Ishikawa (cell line): ENCODE measurements at regions not wholly inside any gene's neighbourhood (a gene's known extent, or its start where the extent isn't known, plus 50 kb on each side); places are given as distances from the start of the nearest gene placed in this dataset.

ENCODE experiments used
- CEBPB ChIP-seq: IDR thresholded peaks from 2 replicates; pipeline ENCODE4 v1.6.1; 2012
- CREB1 ChIP-seq: IDR thresholded peaks from 2 replicates; pipeline ENCODE4 v1.6.1; 2012; ENCODE audit warnings: low read depth
- EGR1 ChIP-seq: IDR thresholded peaks from 2 replicates; pipeline ENCODE4 v1.6.1; 2012
- EP300 ChIP-seq: IDR thresholded peaks from 2 replicates; pipeline ENCODE4 v1.6.1; 2012; ENCODE audit warnings: borderline replicate concordance
- FOXM1 ChIP-seq: IDR thresholded peaks from 2 replicates; pipeline ENCODE4 v1.6.1; 2012; ENCODE audit warnings: low read depth, borderline replicate concordance
- NFIC ChIP-seq: IDR thresholded peaks from 2 replicates; pipeline ENCODE4 v1.6.1; 2012
- RAD21 ChIP-seq: IDR thresholded peaks from 2 replicates; pipeline ENCODE4 v1.6.1; 2012; ENCODE audit warnings: low read depth
- TAF1 ChIP-seq: IDR thresholded peaks from 2 replicates; pipeline ENCODE4 v1.6.1; 2012; ENCODE audit warnings: low read depth, mild to moderate bottlenecking
- TCF12 ChIP-seq: IDR thresholded peaks from 2 replicates; pipeline ENCODE4 v1.6.1; 2012; ENCODE audit warnings: low read depth
- TEAD4 ChIP-seq: IDR thresholded peaks from 2 replicates; pipeline ENCODE4 v1.6.1; 2012
- USF1 ChIP-seq: IDR thresholded peaks from 2 replicates; pipeline ENCODE4 v1.6.1; 2012
- YY1 ChIP-seq: IDR thresholded peaks from 2 replicates; pipeline ENCODE4 v1.6.1; 2012; ENCODE audit warnings: low read depth
- ZBTB7A ChIP-seq: IDR thresholded peaks from 2 replicates; pipeline ENCODE4 v1.6.1; 2012; ENCODE audit warnings: low read depth
- TF ChIP-seq, protein P1 (sequence below): IDR thresholded peaks from 2 replicates; pipeline ENCODE4 v1.6.1; 2012; ENCODE audit warnings: low read depth, mild to moderate bottlenecking
- TF ChIP-seq, protein P2 (sequence below): IDR thresholded peaks from 2 replicates; pipeline ENCODE4 v1.6.1; 2012

- TF ChIP-seq RAD21 (no peak), YY1 (no peak), NFIC (no peak), EGR1 (no peak), FOXM1 (no peak), TCF12 (no peak), CREB1 (no peak), TAF1 (no peak), ZBTB7A (no peak), EP300 (no peak)
- TF ChIP-seq, protein P1, sequence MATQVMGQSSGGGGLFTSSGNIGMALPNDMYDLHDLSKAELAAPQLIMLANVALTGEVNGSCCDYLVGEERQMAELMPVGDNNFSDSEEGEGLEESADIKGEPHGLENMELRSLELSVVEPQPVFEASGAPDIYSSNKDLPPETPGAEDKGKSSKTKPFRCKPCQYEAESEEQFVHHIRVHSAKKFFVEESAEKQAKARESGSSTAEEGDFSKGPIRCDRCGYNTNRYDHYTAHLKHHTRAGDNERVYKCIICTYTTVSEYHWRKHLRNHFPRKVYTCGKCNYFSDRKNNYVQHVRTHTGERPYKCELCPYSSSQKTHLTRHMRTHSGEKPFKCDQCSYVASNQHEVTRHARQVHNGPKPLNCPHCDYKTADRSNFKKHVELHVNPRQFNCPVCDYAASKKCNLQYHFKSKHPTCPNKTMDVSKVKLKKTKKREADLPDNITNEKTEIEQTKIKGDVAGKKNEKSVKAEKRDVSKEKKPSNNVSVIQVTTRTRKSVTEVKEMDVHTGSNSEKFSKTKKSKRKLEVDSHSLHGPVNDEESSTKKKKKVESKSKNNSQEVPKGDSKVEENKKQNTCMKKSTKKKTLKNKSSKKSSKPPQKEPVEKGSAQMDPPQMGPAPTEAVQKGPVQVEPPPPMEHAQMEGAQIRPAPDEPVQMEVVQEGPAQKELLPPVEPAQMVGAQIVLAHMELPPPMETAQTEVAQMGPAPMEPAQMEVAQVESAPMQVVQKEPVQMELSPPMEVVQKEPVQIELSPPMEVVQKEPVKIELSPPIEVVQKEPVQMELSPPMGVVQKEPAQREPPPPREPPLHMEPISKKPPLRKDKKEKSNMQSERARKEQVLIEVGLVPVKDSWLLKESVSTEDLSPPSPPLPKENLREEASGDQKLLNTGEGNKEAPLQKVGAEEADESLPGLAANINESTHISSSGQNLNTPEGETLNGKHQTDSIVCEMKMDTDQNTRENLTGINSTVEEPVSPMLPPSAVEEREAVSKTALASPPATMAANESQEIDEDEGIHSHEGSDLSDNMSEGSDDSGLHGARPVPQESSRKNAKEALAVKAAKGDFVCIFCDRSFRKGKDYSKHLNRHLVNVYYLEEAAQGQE: no peak
These were observed 571.2 kb upstream of the MGAT4C start for GRCh38 chr12:86827409-86827808.

DNA sequence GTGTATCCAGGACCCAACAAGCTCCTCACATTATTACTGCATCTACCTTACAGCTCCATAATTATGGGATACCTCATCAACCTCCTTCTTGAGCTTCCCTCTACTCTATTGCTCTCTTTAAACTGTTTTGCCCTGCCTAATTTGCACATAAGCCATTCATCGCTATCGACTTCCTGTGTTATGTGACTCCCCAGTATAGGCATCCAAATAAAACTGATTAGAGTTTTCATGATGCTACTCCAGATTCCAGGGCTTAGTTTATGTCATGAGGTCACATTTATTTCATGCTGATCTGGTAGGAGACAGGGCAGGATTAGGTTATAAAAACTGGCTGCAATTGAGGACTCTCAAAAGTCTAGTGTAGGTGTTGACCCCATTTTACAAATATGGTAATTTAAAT, 569.9 kb upstream of the MGAT4C start:
- TF ChIP-seq TEAD4 (no peak), ZBTB7A (no peak), NFIC (no peak), USF1 (no peak), EP300 (no peak), CEBPB (no peak), EGR1 (no peak), TCF12 (no peak), FOXM1 (no peak)
- TF ChIP-seq, protein P1: no peak
- TF ChIP-seq, protein P2, sequence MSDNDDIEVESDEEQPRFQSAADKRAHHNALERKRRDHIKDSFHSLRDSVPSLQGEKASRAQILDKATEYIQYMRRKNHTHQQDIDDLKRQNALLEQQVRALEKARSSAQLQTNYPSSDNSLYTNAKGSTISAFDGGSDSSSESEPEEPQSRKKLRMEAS: no peak

- TF ChIP-seq CEBPB (no peak), TAF1 (no peak), TEAD4 (no peak), YY1 (no peak), FOXM1 (no peak), ZBTB7A (no peak), NFIC (no peak), CREB1 (no peak), USF1 (no peak), TCF12 (no peak), EGR1 (no peak), EP300 (no peak), RAD21 (no peak)
- TF ChIP-seq, protein P2: no peak
- TF ChIP-seq, protein P1: no peak
These were observed 545.2 kb upstream of the MGAT4C start for GRCh38 chr12:86801439-86801838.

GRCh38 chr12:86799616-86800015, 543.4 kb upstream of the MGAT4C start:
- TF ChIP-seq ZBTB7A (no peak), YY1 (no peak), CEBPB (no peak)
- TF ChIP-seq, protein P2: no peak

DNA sequence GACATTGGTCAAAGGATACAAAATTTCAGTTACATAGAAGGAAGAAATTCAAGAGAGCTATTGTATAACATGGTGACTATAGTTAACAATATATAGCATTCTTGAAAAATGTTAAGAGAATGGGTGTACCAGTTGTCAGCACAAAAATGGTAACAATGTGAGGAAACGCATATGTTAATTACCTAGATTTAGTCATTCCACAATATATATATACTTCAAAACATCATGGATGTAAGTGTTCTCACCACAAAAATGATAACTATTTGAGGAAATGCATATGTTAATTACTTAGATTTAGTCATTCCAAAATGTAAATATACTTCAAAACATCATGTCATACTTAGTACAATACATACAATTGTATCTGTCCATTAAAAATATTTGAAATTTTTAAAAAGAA, 540.4 kb upstream of the MGAT4C start:
- TF ChIP-seq EP300 (no peak), YY1 (no peak), TCF12 (no peak), TEAD4 (no peak)
